ENCODE measurements at regions not wholly inside any gene's neighbourhood (a gene's known extent, or its start where the extent isn't known, plus 50 kb on each side); places are given as distances from the start of the nearest gene placed in this dataset.
A peak's percentile ranks its signal among the peaks of the same experiment; 100 is the strongest.

GRCh38 chr2:8584174-8585066, 97.4 kb upstream of the ID2 start:
- DNase-seq, result no peak
- H3K27ac ChIP-seq, result peak overlapping the region in 2 of 3 donors; percentile 29 to 52
- no peaks in the 10 kb centered on the region for H3K9me3 ChIP-seq
- intact Hi-C loops (cut with DNase I), result no loop called here
- TF ChIP-seq POLR2A (IDR thresholded peaks at IDR 0.05), result no peak
- TF ChIP-seq CTCF (IDR thresholded peaks at IDR 0.05), result no peak
- WGBS, 2 donors, result 61 to 66% methylated on average over 25 to 29 of the region's 29 CpGs
- H3K4me1 ChIP-seq, result peaks cover 15 to 21% of the 10 kb centered on the region in 2 donors
- no peak overlapping the region for H3K4me3 ChIP-seq (replicated peaks in 1 of 3)
- no peaks in the 10 kb centered on the region for H3K27me3 ChIP-seq
- H3K36me3 ChIP-seq, result no peaks in the 10 kb centered on the region

- TF ChIP-seq CTCF (IDR thresholded peaks at IDR 0.05), result no peak
- Histone ChIP-seq H3K27ac (peak overlapping the region in 2 of 3 donors; percentile 15 to 36), H3K36me3 (no peaks in the 10 kb centered on the region), H3K27me3 (no peaks in the 10 kb centered on the region), H3K4me3 (replicated peaks in 1 of 3) (no peak overlapping the region), H3K9me3 (no peaks in the 10 kb centered on the region), H3K4me1 (peaks cover 15 to 21% of the 10 kb centered on the region in 2 donors)
- DNase-seq, result no peak
- intact Hi-C loops (cut with DNase I), result no loop called here
- 88 to 93% methylated on average over 14 to 15 of the region's 15 CpGs for WGBS, 2 donors
These were observed 95.3 kb upstream of the ID2 start for GRCh38 chr2:8586457-8587051.

GRCh38 chr2:8587251-8587791, 94.5 kb upstream of the ID2 start:
- TF ChIP-seq CTCF (IDR thresholded peaks at IDR 0.05) (no peak), POLR2A (IDR thresholded peaks at IDR 0.05) (no peak)
- Histone ChIP-seq H3K4me1 (peaks cover 15 to 21% of the 10 kb centered on the region in 2 donors), H3K4me3 (replicated peaks in 1 of 3) (no peak overlapping the region), H3K9me3 (no peaks in the 10 kb centered on the region), H3K27me3 (no peaks in the 10 kb centered on the region), H3K36me3 (no peaks in the 10 kb centered on the region), H3K27ac (no peak overlapping the region)
- WGBS, 2 donors, result 87 to 90% methylated on average over 19 of the region's 19 CpGs
- DNase-seq, result no peak
- intact Hi-C loops (cut with DNase I), result no loop called here

GRCh38 chr2:8587920-8588830, 93.7 kb upstream of the ID2 start:
- no peaks in the 10 kb centered on the region for H3K9me3 ChIP-seq
- peaks cover 13 to 21% of the 10 kb centered on the region in 2 donors for H3K4me1 ChIP-seq
- WGBS, 2 donors, result 97% methylated on average over 7 of the region's 7 CpGs
- DNase-seq, result no peak
- H3K4me3 ChIP-seq (replicated peaks in 1 of 3), result no peak overlapping the region
- H3K36me3 ChIP-seq, result no peaks in the 10 kb centered on the region
- TF ChIP-seq POLR2A (IDR thresholded peaks at IDR 0.05), result no peak
- no peak for TF ChIP-seq CTCF (IDR thresholded peaks at IDR 0.05)
- H3K27me3 ChIP-seq, result no peaks in the 10 kb centered on the region
- intact Hi-C loops (cut with DNase I), result no loop called here
- H3K27ac ChIP-seq, result no peak overlapping the region
